NCI-H345 treated with DMSO at 0.1 percent for 48 hours (cell line): ENCODE measurements at regions not wholly inside any gene's neighbourhood (a gene's known extent, or its start where the extent isn't known, plus 50 kb on each side); places are given as distances from the start of the nearest gene placed in this dataset.

Experiments
- DNase-seq: peaks from one replicate; lab custom pipeline; 2025; ENCODE audit not compliant: unreplicated experiment; lab: John Stamatoyannopoulos, UW

DNA sequence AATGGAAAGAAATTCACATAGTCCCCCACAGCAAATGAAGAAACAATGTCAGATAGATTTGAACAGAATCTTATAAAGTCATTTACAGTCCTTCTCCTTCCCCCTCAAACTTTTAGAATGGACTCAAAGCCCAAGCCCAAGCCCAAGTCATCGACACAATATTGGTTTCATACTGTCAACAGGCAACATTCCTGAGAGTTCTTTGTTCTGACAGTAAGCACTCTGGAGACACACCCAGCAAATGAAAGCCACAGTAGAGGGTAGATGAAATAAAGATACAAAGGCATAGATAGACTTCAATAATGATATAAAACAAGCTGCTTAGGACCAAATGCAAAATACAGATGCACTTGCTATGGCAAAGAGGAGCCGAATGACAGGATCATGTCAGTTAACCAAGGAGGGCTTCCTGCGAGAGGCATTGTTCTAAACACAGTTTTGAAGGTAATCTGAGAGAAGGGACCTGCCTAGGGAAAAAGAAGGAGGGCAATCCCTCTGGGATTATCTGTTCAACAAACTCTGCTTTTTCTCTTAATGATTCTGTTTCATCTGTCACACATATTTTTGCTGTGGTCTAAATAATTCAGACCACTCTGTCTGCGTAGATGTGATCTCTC lies 97.1 kb upstream of the MAP4K3 start:
- no peak for DNase-seq

DNA sequence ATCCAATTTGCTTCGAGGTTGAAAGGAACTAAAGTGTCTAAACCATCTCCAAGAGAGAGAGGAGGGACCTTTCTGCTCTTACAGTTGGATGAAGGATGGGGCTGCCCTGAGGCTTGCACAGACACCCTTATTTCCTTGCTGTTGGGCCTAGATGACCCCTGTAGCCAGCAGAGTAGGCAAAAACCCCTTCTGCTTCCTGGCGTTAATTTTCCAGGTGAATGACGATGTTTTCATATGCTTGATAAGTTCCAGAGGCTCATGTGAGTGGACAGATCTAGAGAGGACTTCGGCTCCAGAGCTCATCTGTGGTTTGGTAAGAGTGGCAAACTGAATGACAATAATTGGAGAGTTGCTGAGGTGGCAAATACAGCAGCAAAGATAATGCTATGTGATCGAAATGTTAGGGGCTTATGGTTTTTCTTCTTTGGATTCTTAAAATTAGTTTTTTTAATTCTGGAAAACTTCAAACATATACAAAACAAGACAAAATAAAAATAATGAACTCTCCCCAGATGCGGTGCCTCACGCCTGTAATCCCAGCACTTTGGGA lies 98.6 kb upstream of the MAP4K3 start:
- DNase-seq = no peak

DNA sequence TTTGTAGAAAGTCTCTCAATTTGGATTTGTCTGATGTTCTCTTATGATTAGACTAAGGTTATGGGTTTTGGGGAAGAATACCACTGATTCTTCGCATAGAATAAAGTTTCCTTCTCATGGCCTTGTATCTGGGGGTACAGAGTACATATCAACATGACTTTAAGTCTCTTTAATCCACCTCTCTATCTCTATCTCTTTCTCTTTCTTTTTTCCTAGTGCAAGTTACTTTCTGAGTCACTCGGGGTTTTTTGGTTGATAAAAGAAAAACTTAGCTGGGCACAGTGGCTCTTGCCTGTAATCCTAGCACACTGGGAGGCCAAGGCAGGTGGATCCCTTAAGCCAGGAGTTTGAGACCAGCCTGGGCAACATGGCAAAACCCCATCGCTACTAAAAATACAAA lies 100.1 kb upstream of the MAP4K3 start:
- DNase-seq = no peak

DNA sequence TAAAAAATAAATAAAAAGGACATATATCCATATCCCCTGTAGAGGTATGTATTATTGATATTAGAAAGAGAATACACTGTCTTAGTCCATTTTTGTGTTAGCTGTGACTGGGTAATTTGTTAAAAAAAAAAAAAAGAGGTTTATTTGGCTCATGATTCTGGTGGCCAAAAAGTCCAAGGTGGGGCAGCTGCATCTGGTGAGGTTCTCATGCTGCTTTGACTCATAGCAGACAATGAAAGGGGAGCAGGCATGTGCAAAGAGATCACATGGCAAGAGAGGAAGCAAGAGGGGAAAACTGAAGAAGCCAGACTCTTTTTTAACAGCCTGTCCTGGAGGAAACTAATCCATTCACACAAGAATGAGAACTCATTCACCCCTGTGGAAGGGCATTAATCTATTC lies 101.6 kb upstream of the MAP4K3 start:
- DNase-seq = no peak

DNA sequence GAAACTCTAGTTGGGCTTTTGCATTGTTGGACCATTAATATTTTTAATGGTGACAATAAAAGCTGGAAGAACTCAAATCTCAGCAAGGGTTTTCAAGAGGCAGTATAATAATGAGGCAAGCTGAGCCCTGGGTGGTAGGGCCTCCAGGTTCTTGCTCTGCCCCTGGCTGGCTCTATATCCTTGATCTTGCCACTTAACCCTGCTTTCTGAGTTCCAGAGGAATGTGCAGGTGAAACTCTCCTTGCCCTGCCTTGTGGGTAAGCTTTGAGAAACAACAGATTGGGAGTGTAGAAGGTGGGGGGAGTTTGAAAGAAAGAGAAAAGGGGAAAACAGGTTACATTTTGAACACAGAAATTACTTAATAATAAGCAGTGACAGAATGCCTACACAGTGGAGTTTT lies 103.3 kb upstream of the MAP4K3 start:
- DNase-seq = no peak

DNA sequence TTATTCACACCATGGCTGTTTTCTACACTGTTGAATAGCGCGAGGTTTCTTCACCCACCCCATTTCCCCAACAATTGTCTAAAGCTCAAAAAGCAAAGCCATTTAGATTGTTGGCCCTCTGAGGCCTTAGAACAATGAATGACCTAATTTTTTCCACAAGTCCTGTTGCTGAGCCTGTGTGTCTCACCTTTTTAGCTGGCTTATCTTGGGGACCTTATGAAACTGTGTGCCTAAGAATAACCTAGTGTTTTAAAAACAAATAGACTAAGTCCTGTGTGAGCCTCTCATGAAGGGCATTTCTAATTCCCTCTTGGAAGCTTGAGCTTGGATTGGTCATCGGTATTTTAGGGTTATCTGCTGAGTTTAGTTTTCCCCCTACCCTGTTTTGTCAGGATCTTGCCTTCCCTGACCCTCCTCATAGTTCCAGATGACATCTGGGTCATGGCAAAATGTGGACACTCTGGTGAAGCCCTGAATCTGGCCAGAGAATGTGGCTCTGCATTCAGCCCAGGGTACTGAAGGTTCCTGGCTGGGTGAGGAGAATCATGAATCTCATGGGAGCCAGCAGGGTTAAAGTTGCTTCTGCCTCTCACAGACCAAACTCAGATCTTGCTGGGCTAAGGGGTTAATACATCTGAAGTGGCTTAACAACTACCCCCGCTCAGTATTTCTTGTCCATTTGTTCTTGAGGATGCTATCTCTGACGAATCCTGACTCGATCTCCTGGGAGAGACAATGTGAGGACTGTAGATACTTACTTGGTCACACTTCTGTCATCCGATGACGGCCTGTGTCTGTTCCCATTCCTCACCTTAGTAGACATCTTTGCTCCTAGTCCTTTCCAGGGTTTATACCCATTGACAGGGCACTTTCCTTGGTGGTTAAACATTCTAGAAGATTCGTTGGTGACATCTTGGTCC lies 104.2 kb upstream of the MAP4K3 start:
- DNase-seq = no peak

DNA sequence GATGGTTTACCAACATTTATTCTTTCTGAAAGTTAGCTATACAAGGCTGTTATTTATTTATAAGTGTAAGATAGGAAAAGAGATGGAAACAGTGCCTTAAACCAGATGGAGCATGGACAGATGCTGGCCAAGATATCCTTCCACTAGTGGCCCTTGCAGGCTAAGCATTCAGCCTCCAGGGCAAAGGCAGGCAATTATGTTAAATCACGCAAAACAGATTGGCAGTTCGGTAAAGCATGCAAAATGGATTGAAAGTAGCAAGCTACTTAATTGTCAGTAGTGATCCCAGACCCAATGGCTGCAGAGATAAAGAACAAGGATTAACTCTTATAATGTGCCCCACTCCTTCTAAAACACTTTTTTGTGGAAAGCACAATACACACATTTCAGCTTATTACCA lies 105.4 kb upstream of the MAP4K3 start:
- no peak for DNase-seq

DNA sequence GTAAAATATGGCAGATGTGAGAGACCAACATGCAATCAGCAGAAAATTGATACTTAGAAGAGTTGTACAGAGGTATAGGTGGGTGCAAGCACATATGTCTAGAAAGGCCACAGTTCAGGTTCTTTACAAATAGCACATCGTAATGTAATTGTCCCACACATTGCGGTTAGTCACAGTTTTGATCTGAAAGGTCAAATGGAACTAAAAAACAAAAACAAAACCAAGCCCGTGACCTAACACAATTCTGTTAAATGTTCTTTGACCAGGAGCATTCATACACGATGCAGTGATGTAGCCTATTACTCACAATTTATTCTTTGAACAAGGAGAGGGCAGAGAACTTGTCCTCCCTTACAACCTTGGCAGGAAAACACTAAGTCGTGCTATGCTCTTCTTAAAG lies 108.9 kb upstream of the MAP4K3 start:
- DNase-seq = no peak

DNA sequence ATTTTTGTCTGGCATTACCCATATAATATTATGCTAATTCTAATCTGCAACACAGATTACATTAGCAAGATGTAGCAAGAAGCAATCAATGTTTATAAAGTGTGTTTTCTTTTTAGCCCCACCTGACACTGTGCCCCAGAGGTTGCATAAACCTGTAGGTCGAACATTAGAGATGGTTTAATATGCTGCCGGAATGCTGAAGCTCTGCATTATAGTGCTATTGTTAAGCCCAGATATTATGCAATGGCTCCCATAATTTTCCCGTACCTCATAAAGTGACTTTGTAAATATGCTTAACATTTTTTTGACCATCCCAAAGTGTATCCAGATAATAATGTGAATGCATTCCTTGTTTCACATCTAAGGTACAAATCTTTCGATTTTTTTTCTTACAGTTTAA lies 109.3 kb upstream of the MAP4K3 start:
- no peak for DNase-seq

DNA sequence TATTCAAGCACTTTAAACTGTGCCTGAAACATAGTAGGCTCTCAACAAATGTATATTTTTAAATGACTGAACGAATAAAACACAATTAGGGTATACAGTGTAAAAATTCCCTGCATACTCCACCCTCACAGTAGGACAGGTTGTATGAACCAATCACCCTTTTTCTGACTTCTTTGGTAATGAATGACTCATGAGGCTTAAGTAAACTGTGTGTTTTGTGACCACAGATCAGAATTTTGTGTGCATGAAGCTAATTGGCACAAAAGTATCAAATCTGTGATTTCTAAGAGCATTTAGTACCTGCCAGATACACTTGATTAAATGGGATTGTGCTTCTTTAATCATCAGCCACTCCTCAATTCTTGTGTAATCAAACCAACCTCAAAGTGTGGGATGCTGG lies 109.9 kb upstream of the MAP4K3 start:
- DNase-seq = no peak

DNA sequence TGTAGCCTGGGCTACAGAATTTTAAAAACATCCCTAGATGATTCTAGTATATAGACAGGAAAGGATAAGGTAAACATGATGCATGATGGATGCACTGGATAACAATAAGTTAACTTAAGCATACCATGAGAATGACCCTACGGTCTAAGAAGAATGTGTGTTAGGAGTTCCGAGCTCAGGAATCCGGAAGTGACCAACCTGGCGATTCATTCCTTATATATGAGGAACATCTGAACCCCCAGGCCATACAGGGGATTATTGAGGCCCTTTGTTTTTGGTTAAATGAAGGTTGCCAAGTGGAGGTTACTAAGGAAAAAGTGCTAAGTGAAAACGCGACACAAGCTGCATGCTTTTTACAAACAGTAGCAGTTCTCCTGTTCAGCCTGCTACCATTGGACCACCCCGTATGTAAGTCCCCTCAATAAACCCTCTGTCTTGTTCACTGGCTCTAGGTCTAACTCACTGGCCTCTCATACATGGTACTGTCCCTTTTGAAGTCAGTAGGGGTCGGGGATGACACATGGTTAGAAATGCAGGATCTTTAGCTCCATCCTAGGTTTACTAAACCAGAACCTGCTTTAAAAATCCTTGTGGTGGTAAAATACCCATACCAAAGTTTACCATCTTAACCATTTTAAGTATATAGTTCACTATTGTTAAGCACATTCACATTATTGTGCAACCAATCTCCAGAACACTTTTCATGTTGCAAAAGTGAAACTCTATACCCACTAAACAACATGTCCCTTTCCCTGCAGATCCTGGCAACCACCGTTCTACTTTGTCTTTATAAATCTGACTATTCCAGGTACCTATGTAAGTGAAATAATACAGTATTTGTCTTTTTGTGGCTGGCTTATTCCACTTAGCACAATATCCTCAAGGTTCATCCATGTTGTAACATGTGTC lies 111.0 kb upstream of the MAP4K3 start:
- no peak for DNase-seq

DNA sequence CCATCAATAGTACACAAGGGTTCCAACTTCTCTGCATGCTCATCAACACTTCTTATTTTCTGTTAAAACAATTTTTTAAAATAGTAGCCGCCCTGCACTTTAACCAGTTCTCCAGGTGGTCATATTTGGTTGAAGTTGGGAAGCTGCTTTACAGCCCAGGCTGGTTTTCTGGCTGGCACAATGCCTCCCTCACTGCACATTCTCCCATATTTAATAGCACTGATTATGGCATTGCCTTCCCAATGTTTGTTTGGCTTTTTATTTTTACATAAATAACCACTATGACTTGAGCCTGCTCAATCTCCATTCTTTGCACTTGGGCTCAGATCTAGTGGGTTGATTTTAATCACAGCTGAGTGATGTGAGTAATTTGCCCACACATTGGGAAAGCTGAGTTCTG lies 111.9 kb upstream of the MAP4K3 start:
- no peak for DNase-seq

DNA sequence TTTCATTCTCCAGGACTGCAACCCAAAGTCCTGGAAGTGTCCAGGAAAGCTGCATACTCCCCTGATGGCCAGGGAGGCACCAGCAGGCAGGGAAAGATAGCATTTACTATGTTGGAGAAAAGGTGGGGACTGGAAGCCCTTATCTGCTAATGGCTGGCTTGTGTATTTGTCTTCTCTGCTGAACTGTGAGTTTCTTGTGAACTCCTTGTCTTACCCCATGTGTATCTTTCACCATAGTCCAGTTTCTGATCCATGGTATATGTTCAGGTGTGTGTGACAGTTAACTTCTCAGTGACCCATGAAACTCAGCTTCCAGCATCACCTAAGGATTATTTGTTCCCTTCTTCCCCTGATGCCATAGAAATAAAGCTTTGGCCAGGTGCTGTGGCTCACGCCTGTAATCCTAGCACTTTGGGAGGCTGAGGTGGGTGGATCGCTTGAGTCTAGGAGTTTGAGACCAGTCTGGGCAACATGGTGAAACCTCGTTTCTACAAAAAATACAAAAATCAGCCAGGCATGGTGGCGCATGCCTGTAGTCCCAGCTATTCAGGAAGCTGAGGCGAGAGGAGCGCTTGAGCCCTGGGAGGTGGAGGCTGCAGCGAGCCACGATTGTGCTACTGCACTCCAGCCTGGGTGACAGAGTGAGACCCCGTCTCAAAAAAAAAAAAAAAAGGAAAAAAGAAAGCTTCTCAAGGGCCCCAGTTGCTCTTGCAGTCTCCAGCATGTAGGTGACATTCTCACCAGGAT lies 112.8 kb upstream of the MAP4K3 start:
- no peak for DNase-seq

DNA sequence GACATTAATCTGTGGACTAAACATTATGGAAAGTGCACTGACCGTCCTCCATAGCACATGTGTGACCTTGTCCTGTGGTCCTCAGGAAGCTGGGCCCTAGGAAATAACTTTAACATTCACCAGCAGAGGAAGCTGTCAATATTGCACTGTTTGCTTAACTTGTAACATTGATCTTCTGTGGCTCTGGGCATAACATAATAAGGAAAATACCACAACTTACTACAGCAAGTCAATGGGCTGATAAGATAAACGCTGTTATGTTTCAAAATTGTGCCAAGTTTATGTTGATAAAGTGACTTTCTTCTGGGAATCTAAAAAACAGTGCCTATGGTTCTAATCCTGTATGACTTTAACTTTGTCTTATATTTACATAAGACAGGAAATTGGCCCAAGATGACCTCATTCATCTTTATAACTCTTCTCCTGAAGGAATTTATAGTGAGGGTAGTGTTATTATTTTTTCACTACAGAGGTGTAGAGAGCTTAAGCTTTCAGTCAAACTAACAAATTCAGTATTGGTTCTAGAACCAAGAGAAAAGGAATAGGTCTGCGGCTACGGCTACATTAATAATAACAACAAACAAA lies 113.7 kb upstream of the MAP4K3 start:
- DNase-seq = no peak

DNA sequence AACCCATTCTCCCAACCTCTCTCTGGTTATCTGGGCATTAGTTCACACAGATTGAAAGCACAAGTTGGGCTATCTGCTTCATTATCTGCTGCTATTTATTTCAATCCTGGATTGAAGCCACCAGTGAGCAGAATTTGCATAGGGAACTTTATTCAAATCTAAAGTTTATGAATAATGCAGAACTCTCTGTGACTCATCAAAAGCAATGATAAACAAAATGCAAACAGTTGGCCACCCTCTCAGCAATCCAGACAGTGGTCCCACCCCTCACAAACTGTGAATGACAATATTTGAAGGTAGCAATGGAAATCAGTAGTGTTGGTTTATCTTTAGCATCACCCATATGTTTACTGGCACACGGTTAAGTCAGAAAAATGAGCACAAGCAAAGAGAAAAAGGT lies 106.8 kb upstream of the TMEM178A start:
- DNase-seq = no peak

DNA sequence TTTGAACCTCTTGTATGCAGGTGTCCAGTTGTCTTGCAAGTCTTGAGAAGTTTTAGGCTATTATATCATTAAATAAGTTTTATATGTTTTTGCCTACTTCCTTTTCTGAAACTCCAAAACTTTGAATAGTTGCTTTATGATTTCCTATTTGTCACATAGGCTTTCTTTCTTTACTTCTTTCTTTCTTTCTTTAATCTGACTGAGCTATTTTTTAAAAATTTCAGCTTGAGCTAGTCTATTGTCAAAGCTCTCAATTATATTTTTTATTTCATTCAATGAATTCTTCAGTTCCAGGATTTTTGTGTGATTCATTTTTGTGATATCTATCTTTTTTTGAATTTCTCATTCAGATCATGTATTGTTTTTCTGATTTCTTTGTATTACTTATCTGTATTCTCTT lies 102.1 kb upstream of the TMEM178A start:
- DNase-seq = no peak

DNA sequence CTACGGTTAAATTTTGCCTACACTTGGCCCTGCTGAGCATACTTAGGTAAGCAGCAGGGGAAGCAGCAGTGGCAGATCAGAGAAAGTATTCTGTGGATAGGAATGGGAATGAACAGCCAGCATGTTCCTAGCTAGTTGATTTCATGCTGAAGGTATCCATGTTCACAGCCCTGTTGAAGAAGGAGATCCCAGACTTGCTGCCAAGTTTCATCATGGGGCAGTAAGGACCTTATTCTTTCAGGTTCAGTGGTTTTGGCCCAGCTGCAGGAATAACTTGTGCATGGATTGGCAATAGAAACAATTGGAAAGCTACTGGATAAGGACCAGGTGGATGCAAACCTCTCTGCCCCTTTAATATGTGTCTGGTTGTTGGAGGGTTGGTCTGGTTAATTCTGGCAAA lies 98.2 kb upstream of the TMEM178A start:
- no peak for DNase-seq

DNA sequence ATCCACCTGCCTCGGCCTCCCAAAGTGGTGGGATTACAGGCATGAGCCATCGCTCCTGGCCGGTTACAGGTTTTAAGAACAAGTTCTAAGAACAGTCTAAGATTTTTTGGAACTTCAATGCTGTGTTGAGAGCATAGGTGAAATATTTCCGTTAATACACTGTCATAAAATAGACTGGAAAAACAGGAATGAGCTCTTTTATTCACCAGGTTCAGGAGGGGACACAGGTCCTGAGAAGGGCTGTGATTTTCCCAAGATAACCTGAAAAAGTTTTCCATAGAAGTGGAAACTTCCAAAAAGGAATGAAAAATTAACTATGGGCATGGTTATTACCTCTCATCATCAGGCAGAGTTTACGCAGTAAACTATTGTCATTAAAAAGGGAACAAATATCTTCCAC lies 97.6 kb upstream of the TMEM178A start:
- DNase-seq = no peak

DNA sequence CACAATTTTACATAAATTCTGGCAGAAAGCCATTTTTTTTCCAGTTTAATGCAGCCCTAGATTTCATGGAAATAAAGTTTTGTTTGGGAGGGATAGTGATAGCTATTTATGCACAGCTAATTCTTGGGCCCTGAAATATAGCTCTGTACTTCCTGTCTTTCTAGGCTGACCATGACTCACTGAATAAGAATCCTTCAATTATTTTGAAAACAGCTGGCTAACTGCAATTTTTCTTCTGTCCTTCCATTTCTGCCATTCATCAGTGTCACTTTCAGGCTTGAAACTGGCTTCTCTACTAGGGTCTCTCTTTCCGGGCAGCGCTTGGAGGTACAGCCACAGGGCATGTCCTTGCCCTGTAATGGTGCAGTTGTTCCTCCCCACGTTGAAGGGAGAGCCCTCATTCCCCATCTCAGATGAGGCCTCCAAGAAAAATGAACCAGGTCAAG lies 97.1 kb upstream of the TMEM178A start:
- no peak for DNase-seq

DNA sequence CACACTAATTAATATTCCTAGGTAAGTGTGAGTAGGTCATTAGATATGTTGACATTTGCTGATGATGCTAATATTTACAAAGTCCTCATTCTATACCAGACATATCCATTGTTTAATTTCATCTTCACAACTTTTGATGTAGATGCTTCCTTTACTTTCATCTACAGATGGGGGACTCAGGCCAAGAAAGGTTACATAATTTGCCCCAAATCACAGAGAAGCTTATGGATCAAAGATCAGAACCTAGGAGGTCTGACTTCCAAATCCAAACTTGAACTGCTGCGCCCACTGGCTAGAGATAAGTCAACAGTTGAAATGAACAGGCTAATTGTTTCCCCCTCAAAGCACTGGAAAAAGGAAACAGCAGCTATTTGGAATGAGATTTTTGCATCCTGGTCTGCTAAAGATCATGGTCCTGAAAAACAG lies 95.6 kb upstream of the TMEM178A start:
- no peak for DNase-seq
